ENCODE measurements at regions not wholly inside any gene's neighbourhood (a gene's known extent, or its start where the extent isn't known, plus 50 kb on each side); places are given as distances from the start of the nearest gene placed in this dataset.

DNA sequence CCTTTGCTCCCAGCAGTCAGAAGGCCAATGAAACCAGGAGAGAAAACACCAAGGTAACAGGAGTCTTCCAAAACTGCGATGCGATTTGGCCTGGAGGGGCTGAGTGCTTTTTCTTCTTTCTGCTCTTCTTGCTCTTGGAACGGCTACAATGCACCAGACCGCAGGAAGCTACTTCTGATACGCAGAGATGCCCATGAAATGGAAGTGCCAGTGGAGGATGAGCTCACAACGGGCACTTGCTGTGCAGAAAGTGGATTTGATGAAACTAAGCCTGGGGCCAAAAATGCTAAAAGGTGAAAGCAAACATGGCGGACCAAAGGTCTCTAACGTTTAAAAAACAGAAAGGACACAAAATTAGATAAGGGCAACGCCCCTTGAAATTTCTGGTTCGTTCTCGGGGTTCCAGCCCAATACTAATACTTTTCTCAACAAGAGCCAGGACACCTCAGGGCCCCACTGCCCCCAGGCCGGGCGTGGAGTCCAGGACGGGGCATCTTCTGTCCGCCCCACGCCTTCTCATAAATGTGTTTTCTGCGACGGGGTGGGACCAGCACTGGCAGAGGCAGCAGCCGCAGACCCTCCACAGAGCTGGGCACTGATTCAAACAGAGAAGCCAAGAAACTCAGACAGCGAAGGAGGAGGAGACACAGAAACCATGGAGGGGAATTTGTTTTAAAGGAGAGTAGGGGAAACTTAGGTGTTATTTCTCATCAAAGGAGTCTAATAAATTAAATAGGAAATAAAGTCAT lies 101.3 kb downstream of the CRYAA start:
- no peaks in the 10 kb centered on the region for H3K4me1 Mint-ChIP-seq (ENCODE audit: low read depth)
- ATAC-seq = no peak
- no peak overlapping the region for H3K4me3 Mint-ChIP-seq
- H3K27me3 Mint-ChIP-seq = no peaks in the 10 kb centered on the region
- TF ChIP-seq, protein P1, sequence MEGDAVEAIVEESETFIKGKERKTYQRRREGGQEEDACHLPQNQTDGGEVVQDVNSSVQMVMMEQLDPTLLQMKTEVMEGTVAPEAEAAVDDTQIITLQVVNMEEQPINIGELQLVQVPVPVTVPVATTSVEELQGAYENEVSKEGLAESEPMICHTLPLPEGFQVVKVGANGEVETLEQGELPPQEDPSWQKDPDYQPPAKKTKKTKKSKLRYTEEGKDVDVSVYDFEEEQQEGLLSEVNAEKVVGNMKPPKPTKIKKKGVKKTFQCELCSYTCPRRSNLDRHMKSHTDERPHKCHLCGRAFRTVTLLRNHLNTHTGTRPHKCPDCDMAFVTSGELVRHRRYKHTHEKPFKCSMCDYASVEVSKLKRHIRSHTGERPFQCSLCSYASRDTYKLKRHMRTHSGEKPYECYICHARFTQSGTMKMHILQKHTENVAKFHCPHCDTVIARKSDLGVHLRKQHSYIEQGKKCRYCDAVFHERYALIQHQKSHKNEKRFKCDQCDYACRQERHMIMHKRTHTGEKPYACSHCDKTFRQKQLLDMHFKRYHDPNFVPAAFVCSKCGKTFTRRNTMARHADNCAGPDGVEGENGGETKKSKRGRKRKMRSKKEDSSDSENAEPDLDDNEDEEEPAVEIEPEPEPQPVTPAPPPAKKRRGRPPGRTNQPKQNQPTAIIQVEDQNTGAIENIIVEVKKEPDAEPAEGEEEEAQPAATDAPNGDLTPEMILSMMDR (IDR thresholded peaks at IDR 0.05) = peak; percentile 2
- intact Hi-C loops (cut with micrococcal nuclease) = no loop called here
- H3K9me3 Mint-ChIP-seq = no peaks in the 10 kb centered on the region
- POLR2A ChIA-PET = no interaction called here
- no peak for DNase-seq
- H3K27ac Mint-ChIP-seq = no peak overlapping the region
- CTCF ChIA-PET = interaction anchor here (1.3 to 2.1 kb wide), 3 partner anchors 12 to 376 kb away, joined by 3 to 6 read pairs (median 4); no protein-coding TSS in a partner anchor
- no peaks in the 10 kb centered on the region for H3K36me3 Mint-ChIP-seq (ENCODE audit: low read depth)

DNA sequence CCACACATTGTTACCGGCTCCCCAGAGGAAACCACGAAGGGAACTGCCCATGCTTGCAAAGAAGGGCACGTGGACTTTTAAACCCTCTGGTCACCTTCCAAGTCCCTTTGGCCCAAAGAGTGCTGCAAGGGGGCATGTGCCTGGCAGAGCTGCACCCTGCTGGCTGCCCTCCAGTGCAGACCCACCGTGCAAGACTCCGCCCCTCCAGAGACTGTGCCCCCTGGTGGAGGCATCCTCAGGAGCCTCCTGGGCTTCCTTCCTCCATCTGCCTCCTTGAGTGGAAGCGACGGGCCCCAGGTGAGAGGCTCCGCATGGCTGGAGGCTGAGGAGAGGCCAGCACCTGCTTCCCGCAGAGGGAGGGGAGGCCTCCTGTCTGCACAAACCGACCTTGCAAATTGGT lies 100.6 kb downstream of the CRYAA start:
- ChIA-PET CTCF (interaction anchor here (1.3 to 2.1 kb wide), 4 partner anchors 9 to 377 kb away, joined by 3 to 6 read pairs (median 4); no protein-coding TSS in a partner anchor), POLR2A (no interaction called here)
- no peaks in the 10 kb centered on the region for H3K27me3 Mint-ChIP-seq
- DNase-seq (peak; percentile 59), ATAC-seq (peak; percentile 80)
- no peaks in the 10 kb centered on the region for H3K9me3 Mint-ChIP-seq
- H3K36me3 Mint-ChIP-seq (ENCODE audit: low read depth) = no peaks in the 10 kb centered on the region
- TF ChIP-seq, protein P1 (IDR thresholded peaks at IDR 0.05) = peak; percentile 53
- no peaks in the 10 kb centered on the region for H3K4me1 Mint-ChIP-seq (ENCODE audit: low read depth)
- H3K4me3 Mint-ChIP-seq = no peak overlapping the region
- intact Hi-C loops (cut with micrococcal nuclease) = no loop called here
- H3K27ac Mint-ChIP-seq = no peak overlapping the region

DNA sequence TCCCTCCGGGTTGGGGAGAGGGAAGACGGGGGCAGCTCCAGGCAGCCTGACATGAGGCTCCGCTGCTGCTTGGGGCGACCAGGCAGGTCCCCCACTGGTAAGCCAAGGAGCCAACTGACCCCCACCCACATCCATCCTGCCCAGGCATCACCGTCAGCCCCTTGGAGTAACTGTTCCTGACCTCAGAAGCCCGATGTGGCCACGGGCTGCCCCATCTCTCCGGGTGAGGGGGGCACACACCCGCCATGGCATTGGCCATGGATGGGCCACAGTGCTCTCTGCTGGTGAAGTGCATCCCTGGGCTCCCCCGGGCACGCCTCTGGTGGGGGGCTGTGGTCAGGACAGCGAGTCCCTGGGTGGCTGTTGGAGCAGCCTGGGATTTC lies 100.0 kb downstream of the CRYAA start:
- ATAC-seq (no peak), DNase-seq (no peak)
- intact Hi-C loops (cut with micrococcal nuclease) = no loop called here
- TF ChIP-seq, protein P1 (IDR thresholded peaks at IDR 0.05) = no peak
- no peak overlapping the region for H3K27ac Mint-ChIP-seq
- H3K9me3 Mint-ChIP-seq = no peaks in the 10 kb centered on the region
- no peaks in the 10 kb centered on the region for H3K36me3 Mint-ChIP-seq (ENCODE audit: low read depth)
- no peaks in the 10 kb centered on the region for H3K27me3 Mint-ChIP-seq
- CTCF ChIA-PET = interaction anchor here (1.3 to 1.9 kb wide), 2 partner anchors 9 to 71 kb away, joined by 3 to 5 read pairs; no protein-coding TSS in a partner anchor
- H3K4me1 Mint-ChIP-seq (ENCODE audit: low read depth) = no peaks in the 10 kb centered on the region
- POLR2A ChIA-PET = no interaction called here
- H3K4me3 Mint-ChIP-seq = no peak overlapping the region

DNA sequence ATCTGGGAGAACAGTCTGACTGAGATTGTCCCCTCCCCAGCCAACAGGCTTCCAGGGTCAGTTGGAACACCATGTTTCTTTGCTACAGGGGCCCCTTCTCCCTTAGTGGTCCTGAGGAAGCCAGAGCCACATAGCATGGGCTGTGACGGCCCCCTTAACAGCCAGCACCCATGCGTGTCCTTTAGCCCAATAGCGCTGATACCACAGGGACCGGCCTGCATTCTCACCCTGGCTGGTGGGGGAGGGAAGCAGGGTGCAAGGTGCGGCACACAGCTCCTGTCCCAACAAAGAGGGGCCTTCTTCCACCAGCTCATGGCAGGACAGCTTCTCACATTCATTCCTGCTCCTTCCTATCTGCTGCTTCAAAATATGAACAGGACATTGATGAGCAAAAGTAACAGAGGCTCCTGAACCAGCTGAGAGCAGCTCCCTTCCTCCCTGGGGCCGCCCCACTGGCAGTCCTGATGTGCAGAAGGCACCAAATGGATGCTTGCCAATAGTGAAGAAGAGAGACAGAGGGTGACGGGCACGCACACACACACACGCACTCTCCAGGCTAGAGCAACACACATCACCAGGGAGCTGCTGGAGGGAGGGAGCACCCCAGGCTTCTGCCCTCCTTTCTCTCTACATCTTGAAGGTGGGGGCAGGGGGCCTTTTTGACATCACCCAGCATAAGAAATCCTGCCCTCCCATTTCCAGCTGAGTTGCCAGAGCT lies 99.4 kb downstream of the CRYAA start:
- Mint-ChIP-seq H3K9me3 (no peaks in the 10 kb centered on the region), H3K4me1 (ENCODE audit: low read depth) (no peaks in the 10 kb centered on the region), H3K27ac (no peak overlapping the region), H3K27me3 (no peaks in the 10 kb centered on the region), H3K36me3 (ENCODE audit: low read depth) (no peaks in the 10 kb centered on the region), H3K4me3 (no peak overlapping the region)
- TF ChIP-seq, protein P1 (IDR thresholded peaks at IDR 0.05) = no peak
- ChIA-PET POLR2A (no interaction called here), CTCF (interaction anchor here (1.9 kb wide), 1 partner anchor 10 kb away, joined by 5 read pairs; no protein-coding TSS in a partner anchor)
- intact Hi-C loops (cut with micrococcal nuclease) = no loop called here
- DNase-seq (no peak), ATAC-seq (no peak)

All from activated CD8-positive, alpha-beta T cell treated with anti-CD3 and anti-CD28 coated beads for 36 hours (primary cell).